ENCODE measurements at regions not wholly inside any gene's neighbourhood (a gene's known extent, or its start where the extent isn't known, plus 50 kb on each side); places are given as distances from the start of the nearest gene placed in this dataset.

- TF ChIP-seq POLR2A (IDR thresholded peaks at IDR 0.05) (no peak), CTCF (IDR thresholded peaks at IDR 0.05) (no peak), POLR2AphosphoS5 (IDR thresholded peaks at IDR 0.05) (no peak)
These were observed 378.3 kb upstream of the MYT1L start for GRCh38 chr2:2709431-2709770.
